ENCODE measurements at regions not wholly inside any gene's neighbourhood (a gene's known extent, or its start where the extent isn't known, plus 50 kb on each side); places are given as distances from the start of the nearest gene placed in this dataset.

DNA sequence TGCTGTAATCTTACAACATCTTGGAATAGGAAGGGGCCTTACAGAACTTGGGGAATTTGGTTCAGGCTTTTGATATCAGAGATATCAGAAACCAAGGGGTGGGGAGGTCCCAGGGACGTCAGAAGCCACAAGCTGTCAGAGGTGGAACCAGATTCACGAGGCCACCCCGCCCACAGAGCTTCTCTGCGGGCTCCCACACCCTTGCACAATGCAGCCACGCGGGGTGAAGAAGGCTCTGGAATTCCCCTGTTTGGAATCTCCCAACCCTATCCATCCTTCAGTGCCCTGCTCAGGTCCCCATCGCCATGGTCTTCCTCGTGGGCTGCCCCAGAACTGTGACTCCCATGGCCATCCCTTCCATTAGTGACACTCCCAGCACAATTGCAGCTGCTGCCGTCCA is 247.1 kb upstream of the SHH start:
- TF ChIP-seq, protein P1, sequence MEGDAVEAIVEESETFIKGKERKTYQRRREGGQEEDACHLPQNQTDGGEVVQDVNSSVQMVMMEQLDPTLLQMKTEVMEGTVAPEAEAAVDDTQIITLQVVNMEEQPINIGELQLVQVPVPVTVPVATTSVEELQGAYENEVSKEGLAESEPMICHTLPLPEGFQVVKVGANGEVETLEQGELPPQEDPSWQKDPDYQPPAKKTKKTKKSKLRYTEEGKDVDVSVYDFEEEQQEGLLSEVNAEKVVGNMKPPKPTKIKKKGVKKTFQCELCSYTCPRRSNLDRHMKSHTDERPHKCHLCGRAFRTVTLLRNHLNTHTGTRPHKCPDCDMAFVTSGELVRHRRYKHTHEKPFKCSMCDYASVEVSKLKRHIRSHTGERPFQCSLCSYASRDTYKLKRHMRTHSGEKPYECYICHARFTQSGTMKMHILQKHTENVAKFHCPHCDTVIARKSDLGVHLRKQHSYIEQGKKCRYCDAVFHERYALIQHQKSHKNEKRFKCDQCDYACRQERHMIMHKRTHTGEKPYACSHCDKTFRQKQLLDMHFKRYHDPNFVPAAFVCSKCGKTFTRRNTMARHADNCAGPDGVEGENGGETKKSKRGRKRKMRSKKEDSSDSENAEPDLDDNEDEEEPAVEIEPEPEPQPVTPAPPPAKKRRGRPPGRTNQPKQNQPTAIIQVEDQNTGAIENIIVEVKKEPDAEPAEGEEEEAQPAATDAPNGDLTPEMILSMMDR (IDR thresholded peaks at IDR 0.05; ENCODE audit: poor library complexity) = no peak
- TF ChIP-seq EZH2 (IDR thresholded peaks at IDR 0.05; ENCODE audit: borderline replicate concordance) (no peak), EZH2phosphoT487 (IDR thresholded peaks at IDR 0.05; ENCODE audit: low read depth, severe bottlenecking, unreplicated experiment) (no peak)

All from hepatocyte (in vitro differentiated cells).